Fibroblast of lung (primary cell): ENCODE measurements at regions not wholly inside any gene's neighbourhood (a gene's known extent, or its start where the extent isn't known, plus 50 kb on each side); places are given as distances from the start of the nearest gene placed in this dataset.

Source experiments
- DNase-seq, 2 donors: peaks; one replicate each; pipeline versions ENCODE4 v3.0.0 to v3.0.0-alpha.2; 2010; ENCODE audit warnings: low read depth in 2 of 2
- H2AFZ ChIP-seq: 2 replicates; pipeline ENCODE4 v1.5.1; 2012; ENCODE audit warnings: low read length, control low read depth, inconsistent platforms
- H3K27ac ChIP-seq: 2 replicates; pipeline ENCODE4 v1.5.1; 2011; ENCODE audit warnings: low read length, control low read depth; ENCODE audit not compliant: insufficient read depth
- H3K27me3 ChIP-seq: 2 replicates; pipeline ENCODE4 v1.5.1; 2011; ENCODE audit warnings: mild to moderate bottlenecking, low read length; ENCODE audit not compliant: control insufficient read depth, insufficient read depth
- H3K36me3 ChIP-seq: 2 replicates; pipeline ENCODE4 v1.5.1; 2011; ENCODE audit warnings: low read length; ENCODE audit not compliant: control insufficient read depth, insufficient read depth
- H3K4me1 ChIP-seq: 2 replicates; pipeline ENCODE4 v1.5.1; 2011; ENCODE audit warnings: low read length; ENCODE audit not compliant: control insufficient read depth, insufficient read depth; ENCODE audit errors: extremely low read depth
- H3K4me2 ChIP-seq: 2 replicates; pipeline ENCODE4 v1.5.1; 2011; ENCODE audit warnings: low read length, control low read depth; ENCODE audit not compliant: insufficient read depth; ENCODE audit errors: extremely low read depth
- H3K4me3 ChIP-seq, 4 experiments: fragments of 200-600 bp in 1 of 4; sonication (generic) in 1 of 4; replicated peaks in 1 of 4; 2 replicates each; pipeline ENCODE4 v1.5.1; 2011 to 2016; ENCODE audit warnings: low read length in 4 of 4, low read depth in 3 of 4, mild to moderate bottlenecking in 3 of 4, control low read depth in 2 of 4, inconsistent platforms in 1 of 4, mixed read lengths in 1 of 4; ENCODE audit not compliant: insufficient read depth in 1 of 4; ENCODE audit errors: control extremely low read depth in 1 of 4
- H3K79me2 ChIP-seq: 2 replicates; pipeline ENCODE4 v1.5.1; 2012; ENCODE audit warnings: mild to moderate bottlenecking, low read length, inconsistent platforms; ENCODE audit not compliant: control insufficient read depth, insufficient read depth
- H3K9ac ChIP-seq: 2 replicates; pipeline ENCODE4 v1.5.1; 2011; ENCODE audit warnings: mild to moderate bottlenecking, low read length, control low read depth; ENCODE audit not compliant: insufficient read depth
- H3K9me3 ChIP-seq: 2 replicates; pipeline ENCODE4 v1.5.1; 2012; ENCODE audit warnings: low read depth, low read length; ENCODE audit not compliant: control insufficient read depth, insufficient read depth
- H4K20me1 ChIP-seq: 2 replicates; pipeline ENCODE4 v1.5.1; 2011; ENCODE audit warnings: low read length; ENCODE audit not compliant: control insufficient read depth, insufficient read depth; ENCODE audit errors: extremely low read depth
- EZH2 ChIP-seq: IDR thresholded peaks from 2 replicates; pipeline ENCODE4 v1.5.1; 2012; ENCODE audit warnings: low read length, control low read depth, mild to moderate bottlenecking; ENCODE audit errors: missing control alignments
- TF ChIP-seq, protein P1 (sequence below), 2 donors: IDR thresholded peaks in 1 of 2; conservative IDR thresholded peaks in 1 of 2; 1 replicate in 1 of 2; 2 replicates in 1 of 2; pipeline ENCODE4 v1.5.1; 2011 to 2012; ENCODE audit warnings: low read length in 2 of 2, control low read depth in 1 of 2, inconsistent platforms in 1 of 2, low read depth in 1 of 2, mild to moderate bottlenecking in 1 of 2

DNA sequence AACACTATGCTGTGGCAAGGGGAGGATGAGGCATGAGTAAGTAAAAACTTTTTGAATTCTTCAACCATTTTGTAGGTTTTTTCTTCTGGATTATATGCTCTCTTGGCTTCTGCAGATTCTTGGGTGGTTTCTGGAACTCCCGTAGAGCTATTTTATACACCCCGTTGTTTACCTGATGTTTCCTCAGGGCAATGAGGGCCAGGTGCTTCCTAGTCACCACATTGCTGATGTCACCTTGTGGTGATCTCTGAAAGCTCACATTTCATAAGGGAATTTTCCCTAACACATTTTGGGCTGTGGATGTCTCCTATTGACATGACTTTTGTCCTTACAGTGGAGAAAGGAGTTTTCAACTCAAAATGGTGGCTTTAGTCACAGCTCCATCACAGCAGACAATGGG is 356.6 kb downstream of the PLA2G4A start:
- Histone ChIP-seq H3K79me2 (no peaks in the 10 kb centered on the region), H3K9ac (no peak overlapping the region), H2AFZ (no peak overlapping the region), H3K4me2 (no peak overlapping the region), H3K36me3 (no peaks in the 10 kb centered on the region), H3K4me1 (no peaks in the 10 kb centered on the region), H3K27me3 (no peaks in the 10 kb centered on the region), H3K9me3 (no peaks in the 10 kb centered on the region), H3K4me3 (no peak overlapping the region), H3K27ac (no peak overlapping the region), H4K20me1 (no peaks in the 10 kb centered on the region)
- DNase-seq: no peak
- TF ChIP-seq, protein P1, sequence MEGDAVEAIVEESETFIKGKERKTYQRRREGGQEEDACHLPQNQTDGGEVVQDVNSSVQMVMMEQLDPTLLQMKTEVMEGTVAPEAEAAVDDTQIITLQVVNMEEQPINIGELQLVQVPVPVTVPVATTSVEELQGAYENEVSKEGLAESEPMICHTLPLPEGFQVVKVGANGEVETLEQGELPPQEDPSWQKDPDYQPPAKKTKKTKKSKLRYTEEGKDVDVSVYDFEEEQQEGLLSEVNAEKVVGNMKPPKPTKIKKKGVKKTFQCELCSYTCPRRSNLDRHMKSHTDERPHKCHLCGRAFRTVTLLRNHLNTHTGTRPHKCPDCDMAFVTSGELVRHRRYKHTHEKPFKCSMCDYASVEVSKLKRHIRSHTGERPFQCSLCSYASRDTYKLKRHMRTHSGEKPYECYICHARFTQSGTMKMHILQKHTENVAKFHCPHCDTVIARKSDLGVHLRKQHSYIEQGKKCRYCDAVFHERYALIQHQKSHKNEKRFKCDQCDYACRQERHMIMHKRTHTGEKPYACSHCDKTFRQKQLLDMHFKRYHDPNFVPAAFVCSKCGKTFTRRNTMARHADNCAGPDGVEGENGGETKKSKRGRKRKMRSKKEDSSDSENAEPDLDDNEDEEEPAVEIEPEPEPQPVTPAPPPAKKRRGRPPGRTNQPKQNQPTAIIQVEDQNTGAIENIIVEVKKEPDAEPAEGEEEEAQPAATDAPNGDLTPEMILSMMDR (conservative IDR thresholded peaks at IDR 0.05 in 1 of 2, IDR thresholded peaks at IDR 0.05 in 1 of 2; ENCODE audit: low read depth in 1 of 2, low read length in 2 of 2): no peak
- TF ChIP-seq EZH2: no peak

DNA sequence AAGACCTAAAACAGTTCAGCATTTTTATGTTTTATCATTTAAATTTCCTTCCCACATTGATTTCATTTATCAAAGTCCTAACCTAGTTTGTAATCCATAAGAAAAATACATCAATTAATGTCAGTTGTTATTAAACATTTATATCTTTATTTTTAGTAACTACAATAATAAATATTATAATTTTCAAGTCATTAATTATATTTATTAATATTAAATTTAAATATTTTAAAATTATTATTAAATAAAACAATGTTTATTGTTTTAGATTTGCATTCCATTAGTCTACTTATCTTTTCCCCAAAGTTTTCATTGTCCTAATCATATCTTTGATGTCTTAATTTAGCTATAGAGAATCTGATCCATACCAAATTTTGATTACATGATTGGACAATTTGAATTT is 368.9 kb downstream of the PLA2G4A start:
- Histone ChIP-seq H3K9ac (no peak overlapping the region), H3K4me3 (no peak overlapping the region), H4K20me1 (no peaks in the 10 kb centered on the region), H3K36me3 (no peaks in the 10 kb centered on the region), H3K9me3 (no peaks in the 10 kb centered on the region), H2AFZ (no peak overlapping the region), H3K79me2 (no peaks in the 10 kb centered on the region), H3K4me2 (no peak overlapping the region), H3K27me3 (no peaks in the 10 kb centered on the region), H3K4me1 (no peaks in the 10 kb centered on the region), H3K27ac (no peak overlapping the region)
- DNase-seq: no peak
- no peak for TF ChIP-seq EZH2
- TF ChIP-seq, protein P1 (conservative IDR thresholded peaks at IDR 0.05 in 1 of 2, IDR thresholded peaks at IDR 0.05 in 1 of 2; ENCODE audit: low read depth in 1 of 2, low read length in 2 of 2): no peak

DNA sequence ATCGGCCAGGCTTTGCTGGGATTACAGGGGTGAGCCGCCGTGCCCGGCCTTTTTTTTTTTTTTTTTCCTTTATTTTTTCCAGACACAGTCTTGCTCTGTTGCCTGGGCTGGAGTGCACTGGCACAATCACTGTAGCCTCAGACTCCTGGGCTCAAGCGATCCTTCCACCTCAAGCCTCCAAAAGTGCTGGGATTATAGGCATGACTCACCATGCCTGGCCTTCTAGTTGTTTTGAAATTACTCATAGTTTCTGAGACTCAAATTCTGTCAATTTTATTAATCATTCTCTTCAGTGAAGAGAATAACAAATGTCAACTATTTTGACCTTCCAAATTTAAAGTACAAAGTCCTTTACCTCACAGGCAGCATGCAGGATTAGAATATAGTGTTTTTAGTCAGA is 374.5 kb downstream of the PLA2G4A start:
- H2AFZ ChIP-seq: no peak overlapping the region
- no peak overlapping the region for H3K9ac ChIP-seq
- H3K27me3 ChIP-seq: no peaks in the 10 kb centered on the region
- no peaks in the 10 kb centered on the region for H3K36me3 ChIP-seq
- no peaks in the 10 kb centered on the region for H3K9me3 ChIP-seq
- no peaks in the 10 kb centered on the region for H3K79me2 ChIP-seq
- peak; percentile 6 to 75 for DNase-seq
- H4K20me1 ChIP-seq: no peaks in the 10 kb centered on the region
- no peak overlapping the region for H3K27ac ChIP-seq
- TF ChIP-seq, protein P1 (conservative IDR thresholded peaks at IDR 0.05 in 1 of 2, IDR thresholded peaks at IDR 0.05 in 1 of 2; ENCODE audit: low read depth in 1 of 2, low read length in 2 of 2): no peak
- TF ChIP-seq EZH2: no peak
- H3K4me3 ChIP-seq: no peak overlapping the region
- H3K4me1 ChIP-seq: no peaks in the 10 kb centered on the region
- no peak overlapping the region for H3K4me2 ChIP-seq
